Bronchial epithelial cell (primary cell): ENCODE measurements at regions not wholly inside any gene's neighbourhood (a gene's known extent, or its start where the extent isn't known, plus 50 kb on each side); places are given as distances from the start of the nearest gene placed in this dataset.

ENCODE experiments used
- DNase-seq: peaks from one replicate; pipeline ENCODE4 v3.0.0-alpha.2; 2010; ENCODE audit warnings: low read depth
- FAIRE-seq: peaks from 2 replicates; lab custom pipeline; 2011; peaks lifted over from hg19 to GRCh38; lab: Jason Lieb, UNC
- H3K27me3 ChIP-seq: 2 replicates; pipeline ENCODE4 v1.5.1; 2011; ENCODE audit warnings: low read length; ENCODE audit not compliant: control insufficient read depth, insufficient read depth
- H3K36me3 ChIP-seq: 2 replicates; pipeline ENCODE4 v1.5.1; 2011; ENCODE audit warnings: low read length; ENCODE audit not compliant: control insufficient read depth, insufficient read depth
- H3K4me3 ChIP-seq: 2 replicates; pipeline ENCODE4 v1.5.1; 2011; ENCODE audit warnings: mild to moderate bottlenecking, low read depth, low read length, control low read depth
- CTCF ChIP-seq: IDR thresholded peaks from 2 replicates; pipeline ENCODE4 v1.5.1; 2011; ENCODE audit warnings: mild to moderate bottlenecking, moderate library complexity, low read length, control low read depth, inconsistent platforms; ENCODE audit not compliant: insufficient read depth, severe bottlenecking

GRCh38 chr2:9778471-9779316 is 64.6 kb upstream of the TAF1B start:
- H3K36me3 ChIP-seq = no peaks in the 10 kb centered on the region
- no peak for TF ChIP-seq CTCF
- DNase-seq (no peak), FAIRE-seq (no peak)
- H3K27me3 ChIP-seq = no peaks in the 10 kb centered on the region
- H3K4me3 ChIP-seq = no peak overlapping the region

GRCh38 chr2:9779596-9780264 is 63.5 kb upstream of the TAF1B start:
- no peaks in the 10 kb centered on the region for H3K36me3 ChIP-seq
- H3K4me3 ChIP-seq = no peak overlapping the region
- no peak for DNase-seq
- no peak for FAIRE-seq
- TF ChIP-seq CTCF = no peak
- no peaks in the 10 kb centered on the region for H3K27me3 ChIP-seq

- H3K27me3 ChIP-seq = no peaks in the 10 kb centered on the region
- DNase-seq = no peak
- no peak for TF ChIP-seq CTCF
- FAIRE-seq = no peak
- no peak overlapping the region for H3K4me3 ChIP-seq
- H3K36me3 ChIP-seq = no peaks in the 10 kb centered on the region
These were observed 62.7 kb upstream of the TAF1B start for GRCh38 chr2:9780368-9781130.

- no peaks in the 10 kb centered on the region for H3K36me3 ChIP-seq
- FAIRE-seq = peak; percentile 47
- DNase-seq = peak; percentile 96
- TF ChIP-seq CTCF = no peak
- no peak overlapping the region for H3K4me3 ChIP-seq
- no peaks in the 10 kb centered on the region for H3K27me3 ChIP-seq
These were observed 62.0 kb upstream of the TAF1B start for GRCh38 chr2:9781252-9781651.

GRCh38 chr2:9782197-9782719 is 61.0 kb upstream of the TAF1B start:
- DNase-seq = peak; percentile 91
- no peak for FAIRE-seq
- Histone ChIP-seq H3K27me3 (no peaks in the 10 kb centered on the region), H3K36me3 (no peaks in the 10 kb centered on the region), H3K4me3 (no peak overlapping the region)
- peak; percentile 3 for TF ChIP-seq CTCF
